SKM-1 (cell line): ENCODE measurements at regions not wholly inside any gene's neighbourhood (a gene's known extent, or its start where the extent isn't known, plus 50 kb on each side); places are given as distances from the start of the nearest gene placed in this dataset.

Experiments used
- DNase-seq: peaks from one replicate; lab custom pipeline; 2025; ENCODE audit not compliant: unreplicated experiment; lab: John Stamatoyannopoulos, UW

- DNase-seq: no peak
Measured at GRCh38 chr10:59082249-59082648, 94.2 kb upstream of the PHYHIPL start.

DNA sequence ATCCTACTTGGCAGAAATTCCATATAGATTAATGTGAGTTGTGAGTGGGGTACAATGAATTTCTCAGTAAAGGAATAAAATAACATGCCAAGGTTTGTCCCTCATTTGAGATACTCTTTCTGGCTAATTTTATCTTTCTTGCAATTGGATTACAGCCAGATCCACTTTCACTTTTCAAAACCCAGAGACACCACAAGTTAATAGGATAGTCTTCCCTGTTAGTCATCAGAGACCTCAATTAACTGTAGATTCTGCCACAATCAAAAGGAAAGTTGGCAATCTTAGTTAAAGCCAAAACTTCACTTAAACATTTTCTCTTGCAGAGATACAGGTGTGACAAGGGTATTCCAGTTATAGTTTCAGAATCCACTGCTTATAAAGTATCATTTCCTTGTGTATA lies 91.4 kb upstream of the PHYHIPL start:
- DNase-seq: no peak

DNA sequence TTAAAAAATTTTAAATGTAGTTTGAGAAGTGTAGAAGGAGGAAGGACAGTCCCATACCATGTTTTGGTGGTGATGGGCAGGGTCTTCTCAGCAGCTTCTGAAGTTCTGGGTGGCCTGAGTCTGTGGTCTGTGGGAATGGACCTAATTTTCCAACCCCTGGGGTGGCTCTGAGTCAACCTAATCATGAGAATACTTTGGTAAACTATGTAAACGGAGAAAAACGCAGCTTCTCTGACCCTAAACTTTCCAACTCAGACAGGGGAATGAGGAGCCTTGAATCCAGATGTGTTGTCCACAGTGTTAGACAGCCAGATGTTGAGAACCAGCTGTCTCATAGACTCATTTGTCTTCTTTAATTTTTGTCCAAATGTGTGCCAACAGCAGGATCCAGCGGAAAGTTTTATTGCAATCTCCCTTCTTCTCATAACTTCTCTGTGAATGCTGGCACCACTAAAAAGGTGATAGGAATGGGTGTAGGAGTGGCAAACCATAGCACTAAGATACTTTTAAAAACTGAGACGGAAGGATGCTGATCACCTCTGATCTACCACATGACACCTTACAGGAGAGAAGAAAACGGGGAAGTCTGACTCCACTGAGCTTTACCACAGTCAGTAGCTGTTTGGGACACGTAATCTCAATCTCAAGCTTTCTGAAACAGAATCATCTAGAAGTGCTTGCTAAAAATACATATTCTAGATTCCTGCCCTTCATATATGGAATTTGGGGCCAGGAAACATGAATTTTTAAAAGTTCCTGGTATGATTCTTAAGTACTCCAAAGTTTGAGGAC lies 90.5 kb upstream of the PHYHIPL start:
- no peak for DNase-seq

- DNase-seq: no peak
Measured at GRCh38 chr10:59087486-59087885, 89.0 kb upstream of the PHYHIPL start.

DNA sequence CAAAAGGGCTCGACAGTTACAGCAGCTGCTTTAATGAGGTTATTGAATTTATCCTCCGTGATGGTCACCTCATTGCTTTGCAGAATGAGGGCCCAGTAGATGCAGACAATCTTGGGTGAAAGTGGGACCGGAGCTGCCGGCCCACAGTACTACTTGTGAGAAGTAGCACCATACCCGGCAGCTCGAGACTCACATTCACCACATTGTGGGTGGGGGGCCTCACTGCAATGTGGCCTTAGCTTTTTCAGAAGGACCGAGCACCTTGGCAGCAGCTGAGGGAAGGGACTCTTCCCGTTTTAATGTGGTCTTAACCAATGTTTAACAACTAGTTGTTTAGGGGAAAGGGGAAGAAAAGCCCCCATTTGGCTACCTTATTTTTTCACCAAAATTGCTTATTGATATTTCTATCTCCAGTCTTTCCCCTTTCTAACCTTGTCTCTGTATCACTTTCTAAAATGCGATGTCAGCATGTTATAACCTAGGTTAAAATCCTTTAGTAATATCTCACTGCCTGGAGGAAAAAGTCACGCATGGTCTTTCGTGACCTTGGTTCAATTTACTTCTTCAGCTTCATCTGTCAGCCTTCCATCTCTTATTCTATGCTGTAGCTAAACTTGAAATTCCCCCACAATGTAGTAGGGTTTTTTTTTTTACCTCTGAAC lies 87.4 kb upstream of the PHYHIPL start:
- no peak for DNase-seq

GRCh38 chr10:59090817-59091622 lies 85.4 kb upstream of the PHYHIPL start:
- DNase-seq: no peak

GRCh38 chr10:59093461-59093860 lies 83.0 kb upstream of the PHYHIPL start:
- no peak for DNase-seq

DNA sequence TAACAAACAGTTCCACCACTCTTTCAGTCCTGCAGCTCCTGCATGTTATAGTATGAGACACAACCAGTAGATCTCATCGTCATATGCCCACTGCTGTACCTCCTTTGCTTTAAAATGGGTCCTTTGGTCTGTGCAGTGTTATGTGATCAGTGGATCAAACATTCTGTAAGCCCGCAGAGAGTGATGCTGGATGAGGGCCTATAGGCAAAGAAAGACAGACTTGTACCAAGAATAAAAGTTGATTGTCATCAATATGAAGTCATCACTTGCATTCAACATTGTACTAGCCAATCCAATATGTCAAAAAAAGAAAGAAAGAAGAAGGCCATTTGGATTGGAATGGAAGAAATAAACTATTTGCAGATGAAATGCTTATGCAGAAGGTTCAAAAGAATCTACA lies 79.8 kb upstream of the PHYHIPL start:
- no peak for DNase-seq

- no peak for DNase-seq
Measured at GRCh38 chr10:59098387-59098786, 78.1 kb upstream of the PHYHIPL start.

GRCh38 chr10:59098831-59099452 lies 77.5 kb upstream of the PHYHIPL start:
- no peak for DNase-seq

GRCh38 chr10:59099481-59099880 lies 77.0 kb upstream of the PHYHIPL start:
- DNase-seq: no peak

- DNase-seq: no peak
Measured at GRCh38 chr10:59102394-59102793, 74.0 kb upstream of the PHYHIPL start.

GRCh38 chr10:59104186-59104585 lies 72.3 kb upstream of the PHYHIPL start:
- no peak for DNase-seq

DNA sequence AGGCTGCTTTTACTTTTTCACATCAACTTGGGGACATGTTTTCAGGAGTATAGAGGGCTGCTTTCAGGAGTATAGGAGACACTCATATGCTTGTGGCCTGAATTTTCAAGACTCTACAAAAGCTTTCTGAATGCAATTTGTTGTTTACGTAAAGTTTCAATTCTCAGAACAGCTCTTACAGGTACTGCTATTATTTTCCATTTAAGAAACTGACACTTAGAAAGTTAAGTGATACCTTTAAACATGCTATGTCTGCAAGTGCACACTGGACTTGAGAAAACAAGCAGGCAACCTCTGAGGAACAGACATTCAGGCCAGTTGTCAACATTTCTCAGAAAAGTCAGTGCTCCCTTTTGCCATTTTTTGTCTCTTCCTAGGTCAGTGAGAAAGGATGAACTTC lies 70.0 kb upstream of the PHYHIPL start:
- DNase-seq: no peak

- DNase-seq: no peak
Measured at GRCh38 chr10:59107147-59107546, 69.3 kb upstream of the PHYHIPL start.

DNA sequence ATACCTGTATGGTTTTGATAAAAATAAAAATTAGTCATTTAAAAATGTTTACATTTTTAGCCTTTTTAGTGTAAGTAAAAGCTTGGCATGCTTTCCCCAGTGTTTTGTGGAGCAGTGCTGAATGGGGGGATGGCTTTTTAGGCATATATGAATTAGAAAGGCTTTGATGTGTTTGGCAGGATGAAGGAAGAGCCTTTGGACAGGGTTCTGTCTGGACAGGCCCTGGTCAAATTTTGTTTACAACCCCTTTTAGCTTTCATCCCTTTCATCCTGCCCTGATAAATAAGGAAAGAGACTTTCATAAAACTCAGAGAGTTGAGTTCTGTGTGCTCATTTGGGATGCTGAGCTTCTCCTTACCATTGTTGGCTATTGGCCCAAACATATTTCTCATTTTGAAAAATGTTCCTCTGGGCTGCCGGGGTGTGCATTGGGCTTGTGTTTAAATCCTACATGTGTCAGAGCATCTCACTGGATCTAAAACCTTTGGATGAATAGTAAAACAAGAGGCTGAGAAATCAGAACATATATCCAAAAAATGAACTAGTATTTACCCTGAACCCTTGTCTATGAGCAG lies 68.1 kb upstream of the PHYHIPL start:
- no peak for DNase-seq

DNA sequence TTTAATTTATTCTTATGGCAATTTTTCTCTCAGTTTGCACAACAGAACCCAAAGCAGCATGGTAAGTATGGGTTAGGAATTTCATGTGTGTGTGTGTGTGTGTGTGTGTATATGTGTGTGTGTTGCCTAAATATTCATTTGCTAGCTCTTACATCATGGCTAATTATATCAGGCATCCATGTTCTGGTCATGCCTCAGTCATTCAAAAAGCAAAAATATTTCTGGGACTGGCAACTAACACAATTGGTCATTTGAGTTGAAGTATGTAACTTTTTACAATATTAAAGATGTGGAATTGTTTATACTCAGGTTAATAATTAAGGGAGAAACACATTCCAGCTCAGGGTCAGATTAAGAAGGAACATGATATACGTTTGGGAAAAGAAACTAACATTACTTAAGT lies 67.6 kb upstream of the PHYHIPL start:
- no peak for DNase-seq

GRCh38 chr10:59109826-59110225 lies 66.6 kb upstream of the PHYHIPL start:
- no peak for DNase-seq

DNA sequence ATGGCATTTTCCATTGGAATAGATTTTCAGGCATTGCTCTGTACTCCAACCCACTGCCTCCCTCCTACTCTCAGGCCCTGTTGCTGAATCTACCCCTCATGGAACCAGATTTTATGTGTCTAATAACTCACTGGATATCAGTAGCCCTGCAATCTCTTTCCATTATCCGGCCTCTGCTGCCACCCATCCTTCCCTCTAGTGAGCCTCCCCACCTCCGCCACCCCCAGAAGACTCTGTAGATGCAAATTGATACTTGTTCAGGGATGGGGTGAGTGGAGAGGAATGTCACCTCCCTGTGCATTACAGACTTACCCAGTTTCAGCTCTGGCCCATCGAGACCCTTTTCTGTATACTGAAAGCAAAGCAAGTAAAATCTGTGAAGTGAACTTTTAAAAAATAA lies 52.3 kb upstream of the PHYHIPL start:
- no peak for DNase-seq

DNA sequence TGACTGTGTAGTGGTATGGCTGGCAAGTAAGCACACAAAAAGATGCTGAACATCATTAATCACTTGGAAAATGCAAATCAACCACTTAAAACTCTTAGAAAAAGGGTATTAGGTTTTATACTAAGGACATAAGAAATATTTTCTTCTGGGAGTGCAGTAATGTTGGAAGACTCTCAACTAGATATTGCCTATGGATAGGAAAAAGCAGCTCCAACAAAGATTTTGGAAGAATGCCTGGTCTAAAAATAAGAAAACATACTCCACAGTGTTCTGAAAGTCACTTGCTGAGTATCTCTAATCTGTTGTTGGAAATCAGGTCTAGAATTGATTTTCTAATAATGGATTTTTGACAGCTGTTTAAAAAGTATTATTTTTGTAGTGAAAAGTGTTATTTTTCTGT lies 50.8 kb upstream of the PHYHIPL start:
- no peak for DNase-seq

DNA sequence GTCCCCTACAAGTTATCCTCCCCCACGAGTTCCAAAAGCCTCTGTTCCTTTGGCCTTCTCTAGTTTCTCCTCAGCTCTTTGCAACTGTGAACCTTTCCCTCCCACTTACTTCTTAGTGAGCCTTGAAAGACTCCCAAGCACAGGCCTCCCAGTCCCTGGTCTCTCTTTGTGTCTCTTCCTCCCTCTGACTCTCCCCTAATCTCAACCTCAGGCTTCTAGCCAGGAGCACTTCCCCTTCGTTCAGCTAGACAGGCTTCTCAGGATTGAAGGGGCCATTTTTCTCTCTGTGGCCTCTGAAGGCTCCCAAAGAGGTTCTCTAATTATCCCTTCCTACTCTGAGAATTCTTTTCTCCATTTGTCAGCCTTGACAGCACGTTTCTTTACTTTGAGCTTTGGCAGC lies 50.2 kb upstream of the PHYHIPL start:
- DNase-seq: no peak
